ENCODE measurements at regions not wholly inside any gene's neighbourhood (a gene's known extent, or its start where the extent isn't known, plus 50 kb on each side); places are given as distances from the start of the nearest gene placed in this dataset.
"Not testable (repeated sequence)": the region's sequence is repeated elsewhere in the genome, so short reads cannot be mapped to it uniquely, and the experiment has no call there.

DNA sequence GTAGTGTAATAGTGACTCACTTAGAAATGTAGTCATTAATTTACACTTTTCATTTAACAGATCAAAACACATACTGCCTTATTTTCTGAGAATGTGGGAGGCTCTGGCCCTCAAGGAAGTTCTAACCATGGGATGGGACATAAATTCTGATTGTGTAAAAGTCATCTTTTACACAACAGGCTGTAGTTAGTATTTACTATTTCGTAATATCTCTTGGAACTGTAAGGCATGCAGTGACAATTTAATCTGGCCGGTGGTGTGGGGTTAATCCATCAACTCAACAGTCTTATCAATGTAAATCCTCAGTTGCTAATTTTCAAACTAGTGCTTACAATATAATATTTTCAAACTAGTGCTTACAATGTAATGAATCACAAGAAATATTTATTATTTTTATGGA, 1599.2 kb downstream of the EFNB2 start:
- Histone ChIP-seq H3K4me1 (ENCODE audit: control insufficient read depth, insufficient read depth, low read length) (no peaks in the 10 kb centered on the region), H3K27me3 (ENCODE audit: control insufficient read depth, insufficient read depth, low read length) (no peaks in the 10 kb centered on the region), H3K9me3 (ENCODE audit: control insufficient read depth, low read length) (no peaks in the 10 kb centered on the region), H3K36me3 (ENCODE audit: control insufficient read depth, insufficient read depth, low read length) (no peaks in the 10 kb centered on the region), H3K4me3 (ENCODE audit: low read length) (no peak overlapping the region), H3K9ac (ENCODE audit: low read length) (no peak overlapping the region)

DNA sequence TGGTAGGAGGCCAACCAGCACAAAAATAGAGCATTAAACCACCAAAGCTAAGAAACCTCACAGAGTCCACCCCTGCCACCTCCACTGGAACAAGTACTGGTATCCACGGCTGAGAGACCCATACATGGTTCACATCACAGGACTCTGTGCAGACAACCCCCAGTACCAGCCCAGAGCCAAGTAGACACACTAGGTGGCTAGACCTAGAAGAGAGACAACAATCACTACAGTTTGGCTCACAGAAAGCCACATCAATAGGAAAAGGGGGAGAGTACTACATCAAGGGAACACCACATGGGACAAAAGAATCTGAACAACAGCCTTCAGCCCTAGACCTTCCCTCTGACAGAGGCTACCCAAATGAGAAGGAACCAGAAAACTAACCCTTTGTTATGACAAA, 1614.9 kb downstream of the EFNB2 start:
- H3K9ac ChIP-seq (ENCODE audit: low read length); H3K4me1 ChIP-seq (ENCODE audit: control insufficient read depth, insufficient read depth, low read length); H3K27me3 ChIP-seq (ENCODE audit: control insufficient read depth, insufficient read depth, low read length); H3K36me3 ChIP-seq (ENCODE audit: control insufficient read depth, insufficient read depth, low read length); H3K4me3 ChIP-seq (ENCODE audit: low read length); H3K9me3 ChIP-seq (ENCODE audit: control insufficient read depth, low read length): not testable (repeated sequence)

DNA sequence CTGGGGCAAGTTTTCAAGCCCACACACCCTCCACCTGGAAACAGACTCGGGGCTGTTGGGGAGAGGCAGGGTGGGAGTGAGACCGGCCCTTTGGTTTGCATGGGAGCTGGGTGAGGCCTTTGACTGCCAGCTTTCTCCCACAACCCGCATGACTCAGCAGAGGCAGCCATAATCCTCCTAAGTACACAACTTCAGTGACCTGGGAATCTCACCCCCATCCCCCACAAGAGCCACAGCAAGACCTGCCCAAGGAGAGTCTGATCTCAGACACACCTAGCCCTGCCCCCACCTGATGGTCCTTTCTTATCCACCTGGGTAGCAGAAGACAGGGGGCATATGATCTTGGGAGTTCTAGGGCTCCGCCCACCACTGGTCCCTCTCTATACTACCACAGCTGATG, 1615.4 kb downstream of the EFNB2 start:
- Histone ChIP-seq H3K36me3 (ENCODE audit: control insufficient read depth, insufficient read depth, low read length) (no peaks in the 10 kb centered on the region), H3K9ac (ENCODE audit: low read length) (no peak overlapping the region), H3K4me1 (ENCODE audit: control insufficient read depth, insufficient read depth, low read length) (no peaks in the 10 kb centered on the region), H3K9me3 (ENCODE audit: control insufficient read depth, low read length) (no peaks in the 10 kb centered on the region), H3K27me3 (ENCODE audit: control insufficient read depth, insufficient read depth, low read length) (no peaks in the 10 kb centered on the region), H3K4me3 (ENCODE audit: low read length) (no peak overlapping the region)

DNA sequence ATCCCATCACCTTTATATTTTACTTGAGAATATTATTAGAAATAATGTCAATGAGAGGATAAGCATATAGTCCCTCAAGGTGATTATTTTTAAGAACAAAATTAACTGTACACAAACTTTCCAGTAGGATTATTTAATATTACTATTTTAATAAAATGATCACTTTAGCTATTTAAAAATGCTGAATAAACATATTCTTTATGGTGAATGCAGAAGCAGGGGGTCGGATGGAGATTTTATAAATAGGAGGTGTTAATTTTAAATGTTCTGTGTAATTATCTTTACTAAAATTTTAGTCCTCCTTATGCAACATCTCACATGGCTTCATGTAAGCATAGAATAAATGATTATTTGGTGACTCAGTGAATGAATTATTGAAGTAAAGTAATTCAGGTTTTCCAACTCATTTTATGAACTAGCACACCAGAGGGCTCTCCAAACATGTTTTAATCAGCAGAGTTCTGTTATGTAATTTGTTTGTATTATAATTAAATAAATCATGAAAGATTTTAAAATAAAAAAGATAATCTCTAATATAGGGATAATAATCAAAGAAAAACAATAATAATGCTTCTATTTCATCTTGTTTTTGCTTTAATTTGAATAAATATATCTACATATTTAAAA, 1635.2 kb downstream of the EFNB2 start:
- Histone ChIP-seq H3K9ac (ENCODE audit: low read length) (no peak overlapping the region), H3K4me3 (ENCODE audit: low read length) (no peak overlapping the region), H3K9me3 (ENCODE audit: control insufficient read depth, low read length) (no peaks in the 10 kb centered on the region), H3K36me3 (ENCODE audit: control insufficient read depth, insufficient read depth, low read length) (no peaks in the 10 kb centered on the region), H3K4me1 (ENCODE audit: control insufficient read depth, insufficient read depth, low read length) (no peaks in the 10 kb centered on the region), H3K27me3 (ENCODE audit: control insufficient read depth, insufficient read depth, low read length) (no peaks in the 10 kb centered on the region)

DNA sequence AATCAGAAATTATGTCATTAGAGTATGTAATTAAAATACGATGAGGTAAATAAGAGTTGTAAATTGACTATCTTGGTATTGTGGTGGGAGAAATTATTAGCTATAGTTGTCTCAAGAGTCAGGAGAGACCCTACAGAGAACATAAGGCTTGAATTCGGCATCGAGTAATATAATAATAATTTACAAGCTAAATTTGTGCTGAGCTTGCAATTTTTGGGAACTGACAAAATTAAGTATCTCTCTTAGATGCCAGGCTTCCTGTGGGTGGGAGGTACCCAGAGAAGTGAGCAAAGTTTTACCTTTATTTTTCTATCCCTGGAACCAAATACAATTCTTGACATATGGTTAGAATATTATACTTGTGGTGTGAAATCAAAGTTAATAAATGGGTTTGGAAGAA, 1637.0 kb downstream of the EFNB2 start:
- Histone ChIP-seq H3K9ac (ENCODE audit: low read length) (no peak overlapping the region), H3K27me3 (ENCODE audit: control insufficient read depth, insufficient read depth, low read length) (no peaks in the 10 kb centered on the region), H3K9me3 (ENCODE audit: control insufficient read depth, low read length) (no peaks in the 10 kb centered on the region), H3K4me3 (ENCODE audit: low read length) (no peak overlapping the region), H3K4me1 (ENCODE audit: control insufficient read depth, insufficient read depth, low read length) (no peaks in the 10 kb centered on the region), H3K36me3 (ENCODE audit: control insufficient read depth, insufficient read depth, low read length) (no peaks in the 10 kb centered on the region)

DNA sequence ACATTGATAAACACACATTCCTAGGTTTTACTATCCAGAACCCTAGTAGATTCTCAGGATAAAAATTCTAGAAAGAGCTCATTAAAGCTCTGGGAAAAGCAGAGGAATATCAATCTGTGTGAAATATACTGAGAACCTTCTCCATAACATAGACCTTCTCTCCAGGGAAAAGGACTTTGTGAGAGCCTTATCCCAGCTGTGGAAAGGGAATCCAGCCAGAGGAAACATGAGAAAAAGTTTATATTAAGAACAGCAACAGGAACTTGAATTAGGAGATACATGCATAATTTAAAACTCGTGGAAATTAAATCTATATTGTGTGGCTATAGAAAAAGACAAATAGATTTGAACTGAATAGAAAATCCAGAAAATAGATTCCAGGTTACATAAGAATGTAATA, 1639.9 kb downstream of the EFNB2 start:
- no peak overlapping the region for H3K4me3 ChIP-seq (ENCODE audit: low read length)
- H3K27me3 ChIP-seq (ENCODE audit: control insufficient read depth, insufficient read depth, low read length) = no peaks in the 10 kb centered on the region
- H3K9me3 ChIP-seq (ENCODE audit: control insufficient read depth, low read length) = no peaks in the 10 kb centered on the region
- no peaks in the 10 kb centered on the region for H3K4me1 ChIP-seq (ENCODE audit: control insufficient read depth, insufficient read depth, low read length)
- H3K9ac ChIP-seq (ENCODE audit: low read length) = no peak overlapping the region
- no peaks in the 10 kb centered on the region for H3K36me3 ChIP-seq (ENCODE audit: control insufficient read depth, insufficient read depth, low read length)

DNA sequence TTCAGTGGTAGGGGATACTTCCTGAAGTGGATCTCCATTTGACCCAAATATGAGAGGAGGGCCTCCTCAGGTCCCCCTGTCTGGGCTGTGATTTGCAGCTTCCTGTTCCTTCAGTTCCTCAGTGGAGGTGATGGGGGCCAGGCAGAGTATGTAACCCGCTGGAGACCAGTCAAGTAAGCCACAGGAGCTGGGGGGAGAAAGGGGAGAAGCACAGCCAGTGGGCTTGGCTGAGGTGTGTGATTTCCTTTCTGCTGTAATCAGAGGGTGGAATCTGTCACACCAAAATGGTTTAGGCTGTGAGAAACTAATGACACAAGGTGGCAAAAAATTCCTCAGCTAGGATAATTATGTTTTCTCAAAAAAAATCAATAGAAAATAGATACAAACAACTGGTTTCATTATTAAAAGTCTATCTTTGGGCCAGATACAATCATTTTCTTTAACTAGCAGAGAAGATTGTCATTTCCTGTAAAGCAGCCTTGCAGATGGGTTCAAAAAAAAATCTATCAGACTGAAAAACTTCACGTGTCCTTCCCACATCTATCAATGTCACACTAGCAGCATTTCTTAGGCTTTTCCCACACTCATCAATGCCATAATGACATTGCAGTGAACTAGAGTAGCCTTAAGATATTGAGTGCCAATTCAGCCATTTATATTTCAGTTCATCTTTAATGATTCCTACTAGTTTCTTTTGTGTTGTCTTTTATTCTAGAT, 1660.3 kb downstream of the EFNB2 start:
- no peak overlapping the region for H3K9ac ChIP-seq (ENCODE audit: low read length)
- no peaks in the 10 kb centered on the region for H3K27me3 ChIP-seq (ENCODE audit: control insufficient read depth, insufficient read depth, low read length)
- no peaks in the 10 kb centered on the region for H3K4me1 ChIP-seq (ENCODE audit: control insufficient read depth, insufficient read depth, low read length)
- no peak overlapping the region for H3K4me3 ChIP-seq (ENCODE audit: low read length)
- H3K9me3 ChIP-seq (ENCODE audit: control insufficient read depth, low read length) = no peaks in the 10 kb centered on the region
- no peaks in the 10 kb centered on the region for H3K36me3 ChIP-seq (ENCODE audit: control insufficient read depth, insufficient read depth, low read length)

DNA sequence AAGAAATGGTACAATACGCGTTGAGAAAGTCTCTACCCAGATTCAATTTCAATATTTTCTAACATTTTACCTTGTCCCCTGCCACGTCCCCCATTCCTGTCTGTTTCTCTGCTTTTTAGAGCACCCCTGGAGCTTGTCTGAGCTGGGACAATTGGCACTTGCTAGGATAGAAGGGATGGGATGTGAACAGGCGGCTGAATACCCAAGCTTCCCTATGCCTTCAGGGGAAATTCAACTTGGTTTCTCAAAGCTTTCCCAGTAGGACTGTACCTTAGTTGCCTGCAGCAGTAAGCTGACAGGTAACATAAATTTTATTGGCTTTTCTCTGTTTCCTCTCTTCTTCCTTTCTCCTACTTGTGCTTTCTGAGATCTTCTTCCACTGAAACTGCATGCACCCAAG, 1663.3 kb downstream of the EFNB2 start:
- Histone ChIP-seq H3K36me3 (ENCODE audit: control insufficient read depth, insufficient read depth, low read length) (no peaks in the 10 kb centered on the region), H3K9me3 (ENCODE audit: control insufficient read depth, low read length) (no peaks in the 10 kb centered on the region), H3K4me3 (ENCODE audit: low read length) (no peak overlapping the region), H3K4me1 (ENCODE audit: control insufficient read depth, insufficient read depth, low read length) (no peaks in the 10 kb centered on the region), H3K9ac (ENCODE audit: low read length) (no peak overlapping the region), H3K27me3 (ENCODE audit: control insufficient read depth, insufficient read depth, low read length) (no peaks in the 10 kb centered on the region)

DNA sequence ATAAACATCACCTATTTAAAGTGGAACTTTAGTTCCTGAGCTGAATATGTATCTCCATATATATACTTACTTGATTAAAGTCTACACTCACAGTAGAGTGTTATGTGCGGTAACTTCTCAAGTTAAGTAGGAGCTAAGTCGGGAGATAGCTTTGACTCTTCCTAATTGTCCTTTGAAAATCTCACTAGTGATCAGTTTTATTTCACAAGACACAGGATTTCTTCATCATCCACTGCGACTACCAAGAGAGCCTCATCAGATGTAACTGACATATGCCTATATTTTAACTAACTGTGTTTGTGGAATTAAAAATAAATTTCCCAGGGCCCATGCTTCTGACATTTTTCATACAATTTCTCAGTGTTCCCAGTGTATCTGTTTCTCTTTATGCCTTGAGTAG, 1664.0 kb downstream of the EFNB2 start:
- Histone ChIP-seq H3K4me3 (ENCODE audit: low read length) (no peak overlapping the region), H3K9me3 (ENCODE audit: control insufficient read depth, low read length) (no peaks in the 10 kb centered on the region), H3K9ac (ENCODE audit: low read length) (no peak overlapping the region), H3K4me1 (ENCODE audit: control insufficient read depth, insufficient read depth, low read length) (no peaks in the 10 kb centered on the region), H3K36me3 (ENCODE audit: control insufficient read depth, insufficient read depth, low read length) (no peaks in the 10 kb centered on the region), H3K27me3 (ENCODE audit: control insufficient read depth, insufficient read depth, low read length) (no peaks in the 10 kb centered on the region)

DNA sequence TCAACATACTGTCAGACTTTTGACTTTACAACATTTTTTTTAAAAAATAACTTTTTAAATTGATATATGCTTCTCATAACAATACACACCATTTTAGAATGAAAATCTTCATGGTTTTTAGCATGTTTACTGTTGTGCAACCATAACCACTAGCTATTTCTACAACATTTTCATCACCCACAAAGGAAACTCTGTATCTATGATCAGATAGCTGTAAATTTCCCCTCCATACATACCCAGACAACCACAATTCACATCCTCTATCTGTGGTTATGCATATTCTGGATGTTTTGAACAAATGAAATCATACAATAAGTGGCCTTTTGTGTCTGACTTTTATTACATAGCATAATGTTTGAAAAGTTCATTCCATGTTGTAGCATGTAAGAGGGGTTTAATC, 1666.0 kb downstream of the EFNB2 start:
- Histone ChIP-seq H3K4me1 (ENCODE audit: control insufficient read depth, insufficient read depth, low read length) (no peaks in the 10 kb centered on the region), H3K27me3 (ENCODE audit: control insufficient read depth, insufficient read depth, low read length) (no peaks in the 10 kb centered on the region), H3K9ac (ENCODE audit: low read length) (no peak overlapping the region), H3K36me3 (ENCODE audit: control insufficient read depth, insufficient read depth, low read length) (no peaks in the 10 kb centered on the region), H3K9me3 (ENCODE audit: control insufficient read depth, low read length) (no peaks in the 10 kb centered on the region), H3K4me3 (ENCODE audit: low read length) (no peak overlapping the region)

DNA sequence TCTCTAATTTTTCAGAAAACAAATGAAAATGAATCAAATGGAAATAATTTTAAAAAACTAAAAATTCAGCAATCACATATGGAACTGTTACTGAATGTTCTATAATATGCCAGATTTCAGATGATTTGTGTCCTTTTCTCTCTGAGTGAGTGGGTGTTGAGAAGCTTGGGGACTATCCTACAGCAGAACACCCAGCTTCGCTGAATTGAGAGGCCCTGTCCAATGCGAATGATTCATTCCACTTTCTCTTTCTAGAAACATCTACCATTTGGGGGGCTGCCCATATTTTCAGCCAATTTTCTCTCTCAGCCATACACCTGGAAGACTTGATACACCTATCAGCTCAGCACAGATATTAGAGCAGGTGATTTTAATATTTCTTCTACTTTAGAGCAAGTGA, 1666.7 kb downstream of the EFNB2 start:
- no peaks in the 10 kb centered on the region for H3K9me3 ChIP-seq (ENCODE audit: control insufficient read depth, low read length)
- no peaks in the 10 kb centered on the region for H3K36me3 ChIP-seq (ENCODE audit: control insufficient read depth, insufficient read depth, low read length)
- H3K4me3 ChIP-seq (ENCODE audit: low read length) = no peak overlapping the region
- no peak overlapping the region for H3K9ac ChIP-seq (ENCODE audit: low read length)
- H3K4me1 ChIP-seq (ENCODE audit: control insufficient read depth, insufficient read depth, low read length) = no peaks in the 10 kb centered on the region
- H3K27me3 ChIP-seq (ENCODE audit: control insufficient read depth, insufficient read depth, low read length) = no peaks in the 10 kb centered on the region

DNA sequence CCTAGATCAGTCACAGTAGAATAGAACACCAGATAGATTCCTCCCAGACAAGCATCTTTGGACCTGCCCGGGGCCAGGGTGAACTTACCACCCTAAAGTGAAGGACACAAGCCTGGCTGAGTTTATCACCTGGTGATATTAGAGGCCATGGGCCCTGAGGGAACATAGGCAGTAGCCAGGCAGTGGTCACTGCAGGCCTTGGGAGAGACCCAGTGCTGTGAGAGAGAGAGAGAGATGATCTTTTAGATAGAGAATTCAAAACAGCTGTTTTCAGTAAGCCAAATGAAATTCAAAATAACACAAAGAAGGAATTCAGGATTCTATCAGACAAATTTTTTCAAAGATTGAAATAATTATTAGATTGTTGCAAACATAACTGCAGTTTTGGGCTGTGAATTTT, 1679.9 kb downstream of the EFNB2 start:
- Histone ChIP-seq H3K9ac (ENCODE audit: low read length) (no peak overlapping the region), H3K9me3 (ENCODE audit: control insufficient read depth, low read length) (no peaks in the 10 kb centered on the region), H3K4me3 (ENCODE audit: low read length) (no peak overlapping the region), H3K36me3 (ENCODE audit: control insufficient read depth, insufficient read depth, low read length) (no peaks in the 10 kb centered on the region), H3K27me3 (ENCODE audit: control insufficient read depth, insufficient read depth, low read length) (no peaks in the 10 kb centered on the region), H3K4me1 (ENCODE audit: control insufficient read depth, insufficient read depth, low read length) (no peaks in the 10 kb centered on the region)

DNA sequence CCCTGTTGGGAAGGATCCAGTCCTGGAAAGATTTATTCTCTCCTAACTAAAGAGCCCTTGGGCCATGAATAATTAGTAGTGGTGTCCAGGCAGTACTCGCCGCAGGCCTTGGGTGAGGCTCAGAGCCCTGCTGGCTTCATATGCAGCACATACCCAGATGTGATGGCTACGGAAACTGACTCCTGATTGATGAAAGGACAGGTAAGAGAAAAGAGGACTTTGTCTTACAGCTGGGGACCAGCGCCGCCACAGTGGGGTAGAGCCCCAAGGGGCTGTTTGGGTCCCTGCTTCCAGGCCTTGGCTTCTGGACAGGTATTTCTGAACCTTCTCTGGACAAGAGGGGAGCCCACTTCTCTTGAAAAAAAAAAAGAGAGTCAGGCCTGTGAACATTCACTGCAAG, 1680.8 kb downstream of the EFNB2 start:
- H3K4me3 ChIP-seq (ENCODE audit: low read length) = no peak overlapping the region

More for the DNA sequence above, 1680.8 kb downstream of the EFNB2 start:
- no peak overlapping the region for H3K9ac ChIP-seq (ENCODE audit: low read length)
- H3K27me3 ChIP-seq (ENCODE audit: control insufficient read depth, insufficient read depth, low read length) = no peaks in the 10 kb centered on the region
- H3K36me3 ChIP-seq (ENCODE audit: control insufficient read depth, insufficient read depth, low read length) = no peaks in the 10 kb centered on the region
- no peaks in the 10 kb centered on the region for H3K9me3 ChIP-seq (ENCODE audit: control insufficient read depth, low read length)
- no peaks in the 10 kb centered on the region for H3K4me1 ChIP-seq (ENCODE audit: control insufficient read depth, insufficient read depth, low read length)
